ENCODE measurements at regions not wholly inside any gene's neighbourhood (a gene's known extent, or its start where the extent isn't known, plus 50 kb on each side); places are given as distances from the start of the nearest gene placed in this dataset.
"Not testable (repeated sequence)": the region's sequence is repeated elsewhere in the genome, so short reads cannot be mapped to it uniquely, and the experiment has no call there.

- no peaks in the 10 kb centered on the region for H3K79me2 ChIP-seq (ENCODE audit: control insufficient read depth, insufficient read depth, low read length)
- no peak overlapping the region for H3K9ac ChIP-seq (ENCODE audit: insufficient read depth, low read length)
- no peak for DNase-seq (ENCODE audit: low read depth in 2 of 2)
- no peak overlapping the region for H3K4me3 ChIP-seq (replicated peaks in 1 of 4; ENCODE audit: control extremely low read depth in 1 of 4, insufficient read depth in 1 of 4, low read depth in 3 of 4, low read length in 4 of 4)
- H3K27ac ChIP-seq (ENCODE audit: insufficient read depth, low read length): no peak overlapping the region
- no peaks in the 10 kb centered on the region for H4K20me1 ChIP-seq (ENCODE audit: control insufficient read depth, extremely low read depth, insufficient read depth, low read length)
- H3K4me1 ChIP-seq (ENCODE audit: control insufficient read depth, extremely low read depth, insufficient read depth, low read length): no peaks in the 10 kb centered on the region
- H3K36me3 ChIP-seq (ENCODE audit: control insufficient read depth, insufficient read depth, low read length): no peaks in the 10 kb centered on the region
- no peak overlapping the region for H2AFZ ChIP-seq (ENCODE audit: low read length)
- TF ChIP-seq EZH2 (IDR thresholded peaks at IDR 0.05; ENCODE audit: low read length, missing control alignments): no peak
- no peak for TF ChIP-seq CTCF (conservative IDR thresholded peaks at IDR 0.05 in 1 of 2, IDR thresholded peaks at IDR 0.05 in 1 of 2; ENCODE audit: low read depth in 1 of 2, low read length in 2 of 2)
- no peaks in the 10 kb centered on the region for H3K27me3 ChIP-seq (ENCODE audit: control insufficient read depth, insufficient read depth, low read length)
- H3K4me2 ChIP-seq (ENCODE audit: extremely low read depth, insufficient read depth, low read length): no peak overlapping the region
- H3K9me3 ChIP-seq (ENCODE audit: control insufficient read depth, insufficient read depth, low read depth, low read length): no peaks in the 10 kb centered on the region
These were observed 251.4 kb downstream of the ANKRD30B start for GRCh38 chr18:14999085-14999975.

GRCh38 chr18:15000119-15001037, 252.4 kb downstream of the ANKRD30B start:
- not testable (repeated sequence) for H3K79me2 ChIP-seq (ENCODE audit: control insufficient read depth, insufficient read depth, low read length); DNase-seq (ENCODE audit: low read depth in 2 of 2); H3K36me3 ChIP-seq (ENCODE audit: control insufficient read depth, insufficient read depth, low read length); H3K9ac ChIP-seq (ENCODE audit: insufficient read depth, low read length); H3K27ac ChIP-seq (ENCODE audit: insufficient read depth, low read length); H3K4me3 ChIP-seq (replicated peaks in 1 of 4; ENCODE audit: control extremely low read depth in 1 of 4, insufficient read depth in 1 of 4, low read depth in 3 of 4, low read length in 4 of 4); H3K9me3 ChIP-seq (ENCODE audit: control insufficient read depth, insufficient read depth, low read depth, low read length); H3K4me1 ChIP-seq (ENCODE audit: control insufficient read depth, extremely low read depth, insufficient read depth, low read length); H4K20me1 ChIP-seq (ENCODE audit: control insufficient read depth, extremely low read depth, insufficient read depth, low read length); H2AFZ ChIP-seq (ENCODE audit: low read length); H3K27me3 ChIP-seq (ENCODE audit: control insufficient read depth, insufficient read depth, low read length); H3K4me2 ChIP-seq (ENCODE audit: extremely low read depth, insufficient read depth, low read length)

- not testable (repeated sequence) for H3K4me2 ChIP-seq (ENCODE audit: extremely low read depth, insufficient read depth, low read length); H3K36me3 ChIP-seq (ENCODE audit: control insufficient read depth, insufficient read depth, low read length); H3K27ac ChIP-seq (ENCODE audit: insufficient read depth, low read length); H3K27me3 ChIP-seq (ENCODE audit: control insufficient read depth, insufficient read depth, low read length); DNase-seq (ENCODE audit: low read depth in 2 of 2); H3K4me3 ChIP-seq (replicated peaks in 1 of 4; ENCODE audit: control extremely low read depth in 1 of 4, insufficient read depth in 1 of 4, low read depth in 3 of 4, low read length in 4 of 4); H3K4me1 ChIP-seq (ENCODE audit: control insufficient read depth, extremely low read depth, insufficient read depth, low read length); H4K20me1 ChIP-seq (ENCODE audit: control insufficient read depth, extremely low read depth, insufficient read depth, low read length); H2AFZ ChIP-seq (ENCODE audit: low read length); H3K9ac ChIP-seq (ENCODE audit: insufficient read depth, low read length); H3K9me3 ChIP-seq (ENCODE audit: control insufficient read depth, insufficient read depth, low read depth, low read length); H3K79me2 ChIP-seq (ENCODE audit: control insufficient read depth, insufficient read depth, low read length)
These were observed 253.2 kb downstream of the ANKRD30B start for GRCh38 chr18:15001038-15001794.

GRCh38 chr18:15001795-15002107, 253.8 kb downstream of the ANKRD30B start:
- H3K4me1 ChIP-seq (ENCODE audit: control insufficient read depth, extremely low read depth, insufficient read depth, low read length); H3K9ac ChIP-seq (ENCODE audit: insufficient read depth, low read length); DNase-seq (ENCODE audit: low read depth in 2 of 2); H4K20me1 ChIP-seq (ENCODE audit: control insufficient read depth, extremely low read depth, insufficient read depth, low read length); H2AFZ ChIP-seq (ENCODE audit: low read length); H3K9me3 ChIP-seq (ENCODE audit: control insufficient read depth, insufficient read depth, low read depth, low read length); H3K27ac ChIP-seq (ENCODE audit: insufficient read depth, low read length); H3K4me3 ChIP-seq (replicated peaks in 1 of 4; ENCODE audit: control extremely low read depth in 1 of 4, insufficient read depth in 1 of 4, low read depth in 3 of 4, low read length in 4 of 4); H3K36me3 ChIP-seq (ENCODE audit: control insufficient read depth, insufficient read depth, low read length); H3K79me2 ChIP-seq (ENCODE audit: control insufficient read depth, insufficient read depth, low read length); H3K27me3 ChIP-seq (ENCODE audit: control insufficient read depth, insufficient read depth, low read length); H3K4me2 ChIP-seq (ENCODE audit: extremely low read depth, insufficient read depth, low read length): not testable (repeated sequence)

GRCh38 chr18:15002765-15003164, 254.8 kb downstream of the ANKRD30B start:
- not testable (repeated sequence) for H3K4me3 ChIP-seq (replicated peaks in 1 of 4; ENCODE audit: control extremely low read depth in 1 of 4, insufficient read depth in 1 of 4, low read depth in 3 of 4, low read length in 4 of 4); H3K4me2 ChIP-seq (ENCODE audit: extremely low read depth, insufficient read depth, low read length); H3K9me3 ChIP-seq (ENCODE audit: control insufficient read depth, insufficient read depth, low read depth, low read length); H3K27ac ChIP-seq (ENCODE audit: insufficient read depth, low read length); H3K36me3 ChIP-seq (ENCODE audit: control insufficient read depth, insufficient read depth, low read length); H3K27me3 ChIP-seq (ENCODE audit: control insufficient read depth, insufficient read depth, low read length); H2AFZ ChIP-seq (ENCODE audit: low read length); H3K9ac ChIP-seq (ENCODE audit: insufficient read depth, low read length); H3K79me2 ChIP-seq (ENCODE audit: control insufficient read depth, insufficient read depth, low read length); DNase-seq (ENCODE audit: low read depth in 2 of 2); H3K4me1 ChIP-seq (ENCODE audit: control insufficient read depth, extremely low read depth, insufficient read depth, low read length); H4K20me1 ChIP-seq (ENCODE audit: control insufficient read depth, extremely low read depth, insufficient read depth, low read length)

Data from fibroblast of lung (primary cell).